NCI-H2227 (cell line): ENCODE measurements at regions not wholly inside any gene's neighbourhood (a gene's known extent, or its start where the extent isn't known, plus 50 kb on each side); places are given as distances from the start of the nearest gene placed in this dataset.
"Not testable (repeated sequence)": the region's sequence is repeated elsewhere in the genome, so short reads cannot be mapped to it uniquely, and the experiment has no call there.

ENCODE experiments used
- DNase-seq: peaks from one replicate; lab custom pipeline; 2025; ENCODE audit not compliant: unreplicated experiment; lab: John Stamatoyannopoulos, UW

GRCh38 chr19:29873801-29874575 is 62.2 kb downstream of the CCNE1 start:
- DNase-seq, result no peak

GRCh38 chr19:29875931-29876330 is 64.1 kb downstream of the CCNE1 start:
- no peak for DNase-seq

GRCh38 chr19:29876414-29876813 is 64.6 kb downstream of the CCNE1 start:
- DNase-seq, result no peak

- DNase-seq, result not testable (repeated sequence)
Observed at GRCh38 chr19:29876908-29877307, 65.1 kb downstream of the CCNE1 start.

- peak; percentile 88 for DNase-seq
Observed at GRCh38 chr19:29878973-29879654, 62.9 kb upstream of the URI1 start.

- DNase-seq, result no peak
Observed at GRCh38 chr19:29879655-29879974, 62.4 kb upstream of the URI1 start.

- DNase-seq, result no peak
Observed at GRCh38 chr19:29880498-29881081, 61.4 kb upstream of the URI1 start.

GRCh38 chr19:29881386-29881785 is 60.7 kb upstream of the URI1 start:
- DNase-seq, result no peak

GRCh38 chr19:29882719-29883105 is 59.3 kb upstream of the URI1 start:
- no peak for DNase-seq

- DNase-seq, result no peak
Observed at GRCh38 chr19:29884044-29884443, 58.0 kb upstream of the URI1 start.

- DNase-seq, result no peak
Observed at GRCh38 chr19:29884466-29884865, 57.6 kb upstream of the URI1 start.

- not testable (repeated sequence) for DNase-seq
Observed at GRCh38 chr19:29886106-29886505, 55.9 kb upstream of the URI1 start.

- DNase-seq, result no peak
Observed at GRCh38 chr19:29886586-29886985, 55.5 kb upstream of the URI1 start.

- no peak for DNase-seq
Observed at GRCh38 chr19:29887442-29887855, 54.6 kb upstream of the URI1 start.

GRCh38 chr19:29888047-29888446 is 54.0 kb upstream of the URI1 start:
- not testable (repeated sequence) for DNase-seq

- no peak for DNase-seq
Observed at GRCh38 chr19:29889702-29890101, 52.3 kb upstream of the URI1 start.

GRCh38 chr19:29890392-29890791 is 51.6 kb upstream of the URI1 start:
- DNase-seq, result no peak
